ENCODE measurements at regions not wholly inside any gene's neighbourhood (a gene's known extent, or its start where the extent isn't known, plus 50 kb on each side); places are given as distances from the start of the nearest gene placed in this dataset.
"Not testable (repeated sequence)": the region's sequence is repeated elsewhere in the genome, so short reads cannot be mapped to it uniquely, and the experiment has no call there.

DNA sequence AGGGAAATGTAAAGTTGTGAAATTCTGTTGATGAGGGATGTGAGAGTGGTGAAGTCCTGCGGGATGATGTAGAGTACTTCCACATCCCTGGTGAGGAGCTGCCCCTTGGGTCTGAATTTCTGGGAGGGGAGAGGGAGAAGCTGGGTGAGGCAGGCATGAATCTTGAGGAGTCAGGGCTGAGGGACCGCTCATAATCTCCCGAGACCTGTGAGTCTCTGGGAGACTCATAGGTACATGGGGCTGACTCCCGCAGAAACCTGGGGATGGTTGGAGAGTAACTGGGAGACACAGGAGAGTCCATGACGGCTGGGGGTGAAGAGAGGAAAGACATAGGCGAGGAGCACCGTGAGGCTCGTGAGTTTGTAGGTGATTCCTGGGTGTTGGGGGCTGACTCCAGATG is 126.2 kb upstream of the ANKRD30BL start:
- not testable (repeated sequence) for H4K20me1 ChIP-seq (ENCODE audit: insufficient read depth, low read depth, low read length); H3K27me3 ChIP-seq (ENCODE audit: low read length); H3K9me3 ChIP-seq (ENCODE audit: low read length); H3K9me2 ChIP-seq (replicated peaks; ENCODE audit: insufficient read depth, low read length); DNase-seq; H2AFZ ChIP-seq (ENCODE audit: low read length); H3K4me3 ChIP-seq (ENCODE audit: low read length); H3K4me2 ChIP-seq (ENCODE audit: low read depth, low read length, poor library complexity, severe bottlenecking); H3K9ac ChIP-seq (ENCODE audit: low read length); H3K36me3 ChIP-seq (ENCODE audit: insufficient read depth, low read length); H3K79me2 ChIP-seq (ENCODE audit: low read length); H3K27ac ChIP-seq (ENCODE audit: low read length)
- peaks cover 11% of the 10 kb centered on the region for H3K4me1 ChIP-seq (ENCODE audit: low read length)

GRCh38 chr2:132289138-132289537 is 127.4 kb upstream of the ANKRD30BL start:
- not testable (repeated sequence) for H3K27me3 ChIP-seq (ENCODE audit: low read length); H3K27ac ChIP-seq (ENCODE audit: low read length); H2AFZ ChIP-seq (ENCODE audit: low read length); H3K4me2 ChIP-seq (ENCODE audit: low read depth, low read length, poor library complexity, severe bottlenecking); H4K20me1 ChIP-seq (ENCODE audit: insufficient read depth, low read depth, low read length); H3K9me3 ChIP-seq (ENCODE audit: low read length); DNase-seq; H3K9me2 ChIP-seq (replicated peaks; ENCODE audit: insufficient read depth, low read length); H3K9ac ChIP-seq (ENCODE audit: low read length); H3K79me2 ChIP-seq (ENCODE audit: low read length); H3K4me3 ChIP-seq (ENCODE audit: low read length); H3K36me3 ChIP-seq (ENCODE audit: insufficient read depth, low read length)
- peaks cover 14% of the 10 kb centered on the region for H3K4me1 ChIP-seq (ENCODE audit: low read length)

GRCh38 chr2:132289812-132290211 is 126.8 kb upstream of the GPR39 start:
- not testable (repeated sequence) for H3K9me3 ChIP-seq (ENCODE audit: low read length); H3K79me2 ChIP-seq (ENCODE audit: low read length); H3K4me2 ChIP-seq (ENCODE audit: low read depth, low read length, poor library complexity, severe bottlenecking); H3K27ac ChIP-seq (ENCODE audit: low read length); H3K27me3 ChIP-seq (ENCODE audit: low read length); H3K36me3 ChIP-seq (ENCODE audit: insufficient read depth, low read length); DNase-seq; H3K9ac ChIP-seq (ENCODE audit: low read length); H3K4me3 ChIP-seq (ENCODE audit: low read length); H2AFZ ChIP-seq (ENCODE audit: low read length); H3K9me2 ChIP-seq (replicated peaks; ENCODE audit: insufficient read depth, low read length); H4K20me1 ChIP-seq (ENCODE audit: insufficient read depth, low read depth, low read length)
- H3K4me1 ChIP-seq (ENCODE audit: low read length), result peaks cover 14% of the 10 kb centered on the region

DNA sequence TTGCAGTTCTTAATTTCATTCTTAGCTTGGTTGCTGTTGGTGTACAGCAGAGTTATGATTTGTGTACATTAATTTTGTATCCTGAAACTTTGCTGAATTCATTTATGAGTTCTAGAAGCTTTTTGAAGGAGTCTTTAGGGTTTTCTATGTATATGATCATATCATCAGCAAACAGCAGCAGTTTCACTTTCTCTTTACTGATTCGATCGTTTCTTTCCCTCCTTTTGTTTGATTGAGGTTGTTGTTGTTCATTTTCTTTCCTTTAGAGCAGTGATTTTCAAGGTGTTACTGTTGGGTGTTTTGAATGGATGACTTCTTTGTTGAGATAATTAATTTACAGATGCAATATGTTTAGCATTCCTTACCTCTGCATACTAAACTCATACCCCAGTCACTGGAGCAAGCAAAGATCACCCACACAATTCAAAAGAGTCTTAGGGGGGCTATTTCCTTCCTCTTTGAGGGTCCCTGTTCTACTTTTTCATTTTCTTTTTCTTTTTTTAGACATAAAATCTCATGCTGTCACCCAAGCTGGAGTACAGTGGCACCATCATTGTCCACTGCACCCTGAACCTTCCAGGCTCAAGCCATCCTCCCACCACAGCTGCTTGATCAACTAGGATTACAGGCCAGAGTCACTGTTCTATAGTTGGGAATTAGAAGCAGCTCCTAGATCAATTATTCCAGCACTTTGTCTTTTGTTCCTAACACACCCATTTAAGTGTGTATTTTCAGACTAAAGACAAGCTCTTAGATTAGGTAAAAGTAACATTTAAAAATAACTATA is 115.8 kb upstream of the GPR39 start:
- H3K4me2 ChIP-seq (ENCODE audit: low read depth, low read length, poor library complexity, severe bottlenecking), result peak overlapping the region; percentile 68
- H3K9me3 ChIP-seq (ENCODE audit: low read length); H3K9me2 ChIP-seq (replicated peaks; ENCODE audit: insufficient read depth, low read length); H3K36me3 ChIP-seq (ENCODE audit: insufficient read depth, low read length); H3K79me2 ChIP-seq (ENCODE audit: low read length); H3K27me3 ChIP-seq (ENCODE audit: low read length); H4K20me1 ChIP-seq (ENCODE audit: insufficient read depth, low read depth, low read length); H2AFZ ChIP-seq (ENCODE audit: low read length): not testable (repeated sequence)
- H3K4me1 ChIP-seq (ENCODE audit: low read length), result peaks cover 12% of the 10 kb centered on the region
- peak overlapping the region; percentile 61 for H3K27ac ChIP-seq (ENCODE audit: low read length)
- DNase-seq, result peak; percentile 40
- H3K9ac ChIP-seq (ENCODE audit: low read length), result peak overlapping the region; percentile 60
- H3K4me3 ChIP-seq (ENCODE audit: low read length), result peak overlapping the region; percentile 36

DNA sequence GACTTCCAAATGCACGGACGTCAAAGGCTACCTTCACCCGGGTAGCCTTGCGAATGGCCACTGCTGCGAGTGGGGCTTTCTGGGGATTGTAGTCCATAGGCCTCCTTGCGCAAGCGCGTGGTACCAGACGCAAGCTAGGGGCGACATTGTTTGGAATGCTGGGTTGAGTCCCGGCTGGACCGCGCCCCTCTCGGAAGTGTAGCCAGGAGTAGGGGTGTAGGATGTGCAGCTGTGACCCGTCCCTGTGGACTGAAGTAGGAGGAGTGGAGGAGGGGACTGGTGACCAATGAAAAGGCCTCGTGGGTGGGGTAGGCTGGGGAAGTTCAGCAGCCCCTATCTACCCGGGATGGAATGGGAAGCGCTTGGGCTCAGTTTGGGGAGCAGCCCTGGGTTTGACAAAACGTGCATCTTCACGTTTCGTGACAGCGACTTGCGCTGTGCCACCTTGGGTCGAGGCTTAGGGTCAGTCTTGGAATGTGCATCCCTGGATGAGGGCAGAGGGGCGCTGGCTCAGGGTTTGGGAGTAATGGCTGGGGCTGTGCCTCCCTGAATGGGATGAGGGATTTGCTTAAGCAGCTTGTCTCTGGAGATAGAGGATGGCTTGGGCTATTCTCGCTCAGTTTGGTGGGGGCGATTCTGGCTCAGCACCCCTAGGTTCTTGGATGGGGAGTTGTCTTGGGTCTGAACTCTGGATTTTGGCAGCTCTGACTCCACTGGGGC is 111.8 kb upstream of the GPR39 start:
- not testable (repeated sequence) for H3K4me2 ChIP-seq (ENCODE audit: low read depth, low read length, poor library complexity, severe bottlenecking); H3K79me2 ChIP-seq (ENCODE audit: low read length); H3K27me3 ChIP-seq (ENCODE audit: low read length); H3K27ac ChIP-seq (ENCODE audit: low read length); H3K9me3 ChIP-seq (ENCODE audit: low read length); H3K9ac ChIP-seq (ENCODE audit: low read length); H4K20me1 ChIP-seq (ENCODE audit: insufficient read depth, low read depth, low read length); H3K4me3 ChIP-seq (ENCODE audit: low read length); H3K9me2 ChIP-seq (replicated peaks; ENCODE audit: insufficient read depth, low read length); H2AFZ ChIP-seq (ENCODE audit: low read length); H3K36me3 ChIP-seq (ENCODE audit: insufficient read depth, low read length)
- H3K4me1 ChIP-seq (ENCODE audit: low read length), result peaks cover 12% of the 10 kb centered on the region
- DNase-seq, result peak; percentile 24

GRCh38 chr2:132307613-132308198 is 108.9 kb upstream of the GPR39 start:
- not testable (repeated sequence) for H3K9me3 ChIP-seq (ENCODE audit: low read length); H3K27me3 ChIP-seq (ENCODE audit: low read length); H3K4me1 ChIP-seq (ENCODE audit: low read length); H3K4me3 ChIP-seq (ENCODE audit: low read length); H3K36me3 ChIP-seq (ENCODE audit: insufficient read depth, low read length); H3K79me2 ChIP-seq (ENCODE audit: low read length); H3K9ac ChIP-seq (ENCODE audit: low read length); H4K20me1 ChIP-seq (ENCODE audit: insufficient read depth, low read depth, low read length); H3K9me2 ChIP-seq (replicated peaks; ENCODE audit: insufficient read depth, low read length); H3K27ac ChIP-seq (ENCODE audit: low read length); H2AFZ ChIP-seq (ENCODE audit: low read length); DNase-seq; H3K4me2 ChIP-seq (ENCODE audit: low read depth, low read length, poor library complexity, severe bottlenecking)

GRCh38 chr2:132309203-132309602 is 107.4 kb upstream of the GPR39 start:
- H3K27me3 ChIP-seq (ENCODE audit: low read length); H3K79me2 ChIP-seq (ENCODE audit: low read length); H3K36me3 ChIP-seq (ENCODE audit: insufficient read depth, low read length); H3K4me3 ChIP-seq (ENCODE audit: low read length); H3K9ac ChIP-seq (ENCODE audit: low read length); H4K20me1 ChIP-seq (ENCODE audit: insufficient read depth, low read depth, low read length); H2AFZ ChIP-seq (ENCODE audit: low read length); H3K9me2 ChIP-seq (replicated peaks; ENCODE audit: insufficient read depth, low read length); H3K27ac ChIP-seq (ENCODE audit: low read length); H3K9me3 ChIP-seq (ENCODE audit: low read length); H3K4me2 ChIP-seq (ENCODE audit: low read depth, low read length, poor library complexity, severe bottlenecking); H3K4me1 ChIP-seq (ENCODE audit: low read length): not testable (repeated sequence)
- DNase-seq, result peak; percentile 38

GRCh38 chr2:132315546-132315945 is 101.1 kb upstream of the GPR39 start:
- H4K20me1 ChIP-seq (ENCODE audit: insufficient read depth, low read depth, low read length); H3K9me2 ChIP-seq (replicated peaks; ENCODE audit: insufficient read depth, low read length); H3K79me2 ChIP-seq (ENCODE audit: low read length); H2AFZ ChIP-seq (ENCODE audit: low read length); H3K4me3 ChIP-seq (ENCODE audit: low read length); H3K36me3 ChIP-seq (ENCODE audit: insufficient read depth, low read length); H3K27me3 ChIP-seq (ENCODE audit: low read length); H3K9ac ChIP-seq (ENCODE audit: low read length); H3K27ac ChIP-seq (ENCODE audit: low read length); H3K9me3 ChIP-seq (ENCODE audit: low read length); H3K4me2 ChIP-seq (ENCODE audit: low read depth, low read length, poor library complexity, severe bottlenecking): not testable (repeated sequence)
- peaks cover 32% of the 10 kb centered on the region for H3K4me1 ChIP-seq (ENCODE audit: low read length)
- DNase-seq, result peak; percentile 28
